Stimulated activated CD4-positive, alpha-beta T cell treated with anti-CD3 and anti-CD28 coated beads, Interleukin-2, amount 100 ng/mL, for 4 hours (primary cell): ENCODE measurements at regions not wholly inside any gene's neighbourhood (a gene's known extent, or its start where the extent isn't known, plus 50 kb on each side); places are given as distances from the start of the nearest gene placed in this dataset.

Experiments used
- DNase-seq: peaks from one replicate; pipeline ENCODE4 v3.0.0-alpha.2; 2020; ENCODE audit warnings: low read depth

DNA sequence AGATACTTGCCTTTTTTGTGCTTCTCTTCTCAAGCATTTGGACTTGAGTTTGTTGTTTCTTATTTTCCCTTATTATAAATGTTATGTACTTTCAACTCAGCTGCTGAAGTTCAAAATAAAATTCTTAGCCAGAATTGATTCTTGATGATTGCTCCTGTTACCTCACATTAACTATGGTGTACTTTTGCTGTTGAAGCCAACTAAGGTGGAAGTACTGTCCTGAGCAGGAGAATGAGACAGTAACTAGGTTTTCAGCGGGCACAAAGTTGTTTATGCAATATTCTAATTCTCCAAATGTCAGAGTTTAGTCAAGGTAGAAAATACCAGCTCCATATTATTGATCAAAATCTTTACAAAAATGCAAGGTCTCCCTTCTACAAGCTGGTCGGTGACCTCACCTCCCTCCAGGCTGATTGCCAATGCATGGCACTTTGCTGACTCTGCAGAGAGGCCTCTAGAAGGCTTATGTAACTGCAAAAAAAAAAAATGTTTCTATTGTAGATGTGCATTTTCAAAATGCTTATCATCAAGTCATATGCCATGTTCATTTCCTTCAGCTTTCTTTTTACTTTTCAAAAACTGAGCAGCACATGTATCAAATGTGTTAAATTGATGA is 1783.5 kb upstream of the WWC1 start:
- DNase-seq: no peak

DNA sequence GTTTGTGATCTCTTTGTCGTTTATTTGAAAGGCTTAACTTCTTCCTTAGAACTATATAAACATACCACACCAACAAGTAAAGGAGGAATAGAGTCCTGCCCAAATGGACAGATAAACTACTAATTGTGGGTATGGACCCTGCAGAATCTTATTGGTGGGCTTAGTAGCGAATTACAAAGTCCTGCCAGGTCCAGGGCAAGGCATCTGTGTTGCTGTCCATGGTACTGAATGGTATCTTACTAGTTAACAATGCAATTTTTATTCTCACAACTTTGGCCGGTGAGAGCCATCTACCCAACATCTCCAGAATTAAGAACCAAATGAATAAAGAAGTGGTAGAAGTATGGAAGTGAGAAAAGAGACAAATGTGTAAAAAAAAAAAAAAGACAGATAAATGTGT is 1782.4 kb upstream of the WWC1 start:
- no peak for DNase-seq

DNA sequence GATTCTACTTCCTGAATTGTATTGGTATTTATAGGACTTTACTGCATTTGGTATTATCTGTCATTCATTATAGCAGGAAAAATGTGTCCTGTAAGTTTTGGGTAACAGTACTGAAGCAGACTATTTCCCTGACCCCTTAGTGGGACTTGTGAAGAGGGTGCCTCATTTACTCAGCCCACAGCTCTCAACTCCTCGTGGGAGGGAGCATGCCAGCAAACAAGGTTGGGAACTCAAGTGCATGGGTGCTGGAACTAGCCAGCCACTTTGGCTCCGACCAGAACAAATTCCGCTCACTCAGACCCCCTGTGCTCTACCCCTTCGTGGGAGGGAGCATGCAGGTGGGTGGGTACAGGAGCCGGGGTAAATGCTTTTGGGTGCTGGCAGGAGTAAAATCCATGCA is 1773.5 kb upstream of the WWC1 start:
- DNase-seq: no peak

DNA sequence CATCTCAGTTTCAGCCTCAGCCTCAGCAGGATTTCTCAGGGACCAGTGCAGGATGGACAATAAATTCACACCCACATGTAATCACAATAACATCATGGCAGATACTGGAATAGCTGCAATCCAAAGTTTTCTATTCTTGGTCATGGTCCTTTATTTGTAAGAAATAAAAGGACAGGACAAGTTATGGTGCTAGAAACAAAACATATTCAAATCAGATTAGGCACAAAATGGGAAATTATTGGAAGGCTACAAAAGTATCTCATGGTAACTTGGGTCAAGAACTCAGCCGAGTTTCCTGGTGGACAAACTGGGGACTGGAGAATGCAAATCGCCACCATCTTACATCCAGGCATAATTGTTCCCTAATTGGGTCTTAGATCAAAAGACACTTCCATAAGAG is 1768.2 kb upstream of the WWC1 start:
- no peak for DNase-seq

DNA sequence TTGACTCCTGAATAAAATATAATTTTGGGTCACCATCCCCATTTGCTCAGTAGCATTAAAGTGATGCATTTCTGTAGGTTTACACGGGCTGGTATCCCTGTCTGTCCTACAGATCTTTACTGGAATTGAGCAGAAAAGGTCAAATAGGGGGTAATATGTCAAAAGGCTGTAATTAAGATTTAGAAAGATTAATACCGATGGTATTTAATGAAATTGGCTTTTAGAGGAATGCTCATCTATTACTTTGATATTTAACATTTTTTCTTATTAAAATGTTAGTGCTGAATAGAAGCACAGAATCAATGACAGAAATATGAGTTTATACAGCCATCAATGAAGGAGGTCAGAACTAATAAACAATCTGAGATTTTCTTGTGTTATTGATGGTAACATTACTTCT is 1762.2 kb upstream of the WWC1 start:
- no peak for DNase-seq

DNA sequence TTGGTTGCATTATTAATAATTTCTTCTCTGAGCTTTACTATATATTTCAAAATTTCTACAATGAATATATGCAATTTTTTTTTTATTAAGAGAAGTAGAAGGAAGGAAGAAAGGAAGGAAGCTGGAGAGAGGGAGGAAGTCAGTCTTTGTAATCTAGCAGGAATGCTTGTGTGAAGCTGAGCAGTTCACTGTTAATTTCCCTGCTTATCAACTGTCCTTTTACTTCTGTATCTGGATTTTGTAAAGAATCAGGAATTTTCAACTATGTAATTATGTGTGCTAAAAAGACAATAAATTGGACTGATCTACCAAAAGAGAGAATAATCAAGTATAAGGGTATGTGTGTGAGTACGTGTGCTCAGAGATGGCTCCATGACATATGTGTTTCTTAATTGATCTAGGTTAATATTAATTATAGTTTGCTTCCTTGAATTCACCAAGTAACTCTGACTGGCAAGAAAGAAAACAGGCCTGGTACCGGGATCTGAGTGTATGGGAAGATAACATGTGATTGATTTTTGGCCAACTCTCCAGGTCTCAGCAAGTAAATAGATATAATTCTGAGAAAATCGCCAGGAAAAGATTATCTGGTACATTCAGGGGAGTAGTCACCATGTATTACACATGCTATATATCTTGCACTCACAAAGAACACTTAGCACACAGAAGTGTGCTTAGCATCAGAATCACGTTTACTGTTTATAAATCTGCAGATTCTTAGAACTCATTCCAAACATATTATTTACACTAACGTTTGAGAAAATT is 1758.8 kb upstream of the WWC1 start:
- no peak for DNase-seq

DNA sequence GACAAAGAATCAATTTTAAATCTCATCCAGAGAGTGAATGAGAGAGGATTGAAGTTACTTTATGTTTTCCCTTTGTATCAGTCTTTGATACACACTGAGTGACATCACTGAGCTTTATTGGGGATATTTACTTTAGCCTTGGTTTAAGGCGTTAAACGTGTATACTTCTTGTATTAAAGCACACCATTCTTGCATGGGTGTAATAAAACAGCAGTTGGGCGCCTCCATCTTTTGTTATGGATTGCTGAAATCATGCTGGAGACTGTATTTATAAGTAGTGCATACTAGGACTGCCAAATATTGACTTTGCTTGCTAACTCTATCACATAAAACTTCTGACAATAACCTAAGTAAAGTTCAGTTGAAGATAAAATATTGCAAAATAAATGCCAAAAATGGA is 1755.8 kb upstream of the WWC1 start:
- DNase-seq: no peak

DNA sequence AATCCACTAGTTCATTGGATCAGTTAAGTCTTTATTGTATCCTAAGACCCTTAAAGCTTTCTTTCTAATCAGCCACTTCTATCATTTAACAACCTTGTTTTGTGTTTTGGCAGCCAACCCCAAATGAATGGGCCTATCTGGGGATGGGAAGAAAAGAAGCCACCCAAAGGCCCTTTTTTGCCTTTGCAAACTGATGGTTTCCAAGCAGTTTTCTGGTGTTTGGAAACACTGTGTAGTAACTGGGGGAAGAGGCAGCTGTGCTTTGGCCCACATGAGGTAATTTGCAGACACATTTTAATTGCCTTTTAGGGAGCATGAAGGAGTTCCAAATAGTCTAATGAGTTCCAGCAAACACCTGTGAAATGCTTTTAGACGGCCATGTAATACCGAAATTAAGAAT is 1751.3 kb upstream of the WWC1 start:
- no peak for DNase-seq

DNA sequence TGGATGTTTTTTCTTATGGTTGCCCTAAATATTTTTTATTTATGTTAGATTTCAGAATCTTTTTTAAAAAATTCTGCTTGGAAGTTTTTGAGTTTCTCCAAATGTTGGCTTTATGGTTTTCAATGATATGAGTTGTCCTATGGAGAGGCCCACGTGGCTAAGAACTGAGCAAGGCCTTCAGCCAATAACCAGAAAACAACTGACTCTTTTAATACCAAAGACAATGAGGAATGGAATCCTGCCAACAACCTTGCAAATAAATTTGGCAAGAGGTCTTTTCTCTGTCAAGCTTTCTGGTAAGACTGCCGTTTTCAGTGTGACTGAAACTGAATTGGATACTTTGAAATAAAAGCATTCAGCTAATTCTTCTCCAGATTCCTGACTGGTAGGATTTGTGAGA is 1740.1 kb upstream of the WWC1 start:
- DNase-seq: no peak

DNA sequence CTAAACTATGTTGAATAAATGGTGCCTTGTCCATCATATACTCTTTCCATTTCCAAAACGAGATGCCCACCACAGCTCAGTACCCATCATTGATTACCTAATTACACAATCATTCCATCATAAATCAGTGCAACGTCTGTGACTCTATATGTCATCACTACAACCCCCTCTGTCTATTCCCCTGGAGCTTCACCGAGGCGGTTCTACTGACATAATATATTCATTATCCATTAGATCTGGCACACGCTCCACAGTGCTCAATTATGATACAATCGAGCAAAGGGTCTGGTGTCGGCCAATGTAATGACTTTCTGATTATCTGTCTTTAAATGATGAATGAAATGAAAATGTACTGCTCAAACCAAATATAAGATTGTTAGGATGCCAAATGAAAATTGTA is 1737.7 kb upstream of the WWC1 start:
- no peak for DNase-seq

DNA sequence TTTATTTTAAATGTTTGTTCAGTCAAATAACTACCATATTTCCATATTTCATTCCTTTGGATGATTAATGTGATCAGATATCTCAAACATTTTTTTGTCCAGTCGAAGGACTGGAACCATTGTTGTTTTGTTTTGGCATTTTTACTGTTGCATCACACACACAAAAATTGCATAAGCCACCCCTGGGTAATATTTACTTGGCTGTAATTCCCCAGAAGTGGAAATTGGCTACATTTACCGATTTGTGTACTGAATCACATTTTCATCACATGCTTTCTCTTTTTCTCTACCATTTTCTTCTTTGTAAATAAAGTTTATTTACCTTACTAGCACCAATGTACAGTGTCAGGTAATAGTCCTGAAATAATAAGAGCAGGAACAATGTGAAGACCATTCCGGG is 1729.7 kb upstream of the WWC1 start:
- DNase-seq: no peak

DNA sequence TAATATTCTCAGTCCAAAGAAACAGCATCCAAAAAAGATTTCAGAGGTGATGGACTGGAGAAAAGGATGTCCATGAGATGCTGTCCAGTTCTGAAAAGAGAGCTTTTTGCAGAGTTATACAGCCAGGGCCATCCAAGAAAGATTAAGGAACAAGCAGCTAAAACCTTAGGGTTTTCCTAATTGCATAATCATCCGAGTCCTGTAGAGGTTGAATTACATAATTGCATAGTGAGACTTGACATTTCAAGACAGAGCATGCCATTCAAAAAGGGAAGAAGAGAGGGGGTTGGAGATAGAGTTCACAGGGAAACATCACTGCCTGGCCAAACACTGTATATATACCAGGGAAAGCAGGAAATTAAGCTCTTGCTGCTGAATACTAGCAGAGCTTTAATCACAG is 1729.2 kb upstream of the WWC1 start:
- no peak for DNase-seq

DNA sequence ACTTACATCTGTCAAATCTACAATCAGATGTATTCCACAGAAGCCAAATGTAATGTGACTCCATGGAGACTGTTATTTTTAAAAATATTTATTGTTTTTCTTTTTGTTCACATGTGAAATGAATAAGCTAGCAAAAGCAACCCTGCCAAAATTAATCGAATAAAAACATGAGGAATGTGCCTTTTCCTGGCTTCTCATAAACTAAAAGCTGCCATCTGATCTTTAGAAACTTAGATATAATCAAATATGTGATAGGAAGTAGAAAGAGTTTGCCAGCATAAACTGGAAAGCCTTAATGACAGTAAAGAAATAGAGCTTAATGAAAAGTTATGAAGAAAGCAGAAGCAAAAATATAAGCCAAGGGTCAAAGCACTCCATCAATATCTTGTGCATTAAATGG is 1724.7 kb upstream of the WWC1 start:
- DNase-seq: no peak

DNA sequence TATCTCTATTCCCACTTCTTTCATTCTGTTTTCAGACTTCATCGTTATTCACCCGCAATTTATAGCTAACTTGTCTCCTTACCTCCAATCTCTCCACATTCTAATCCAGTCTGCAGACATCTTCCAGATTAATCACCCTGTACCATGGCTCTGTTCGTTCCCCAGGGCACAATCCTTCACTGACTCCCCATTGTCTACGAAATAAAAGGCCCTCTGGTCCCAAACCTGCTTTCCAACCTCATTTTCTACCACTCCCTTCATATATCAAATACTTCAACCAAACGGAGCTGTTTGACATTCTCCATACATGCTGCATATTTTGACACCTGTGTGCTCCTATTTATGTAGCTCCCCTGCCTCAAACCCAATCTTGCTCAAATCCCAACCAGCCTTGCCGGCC is 1720.6 kb upstream of the WWC1 start:
- DNase-seq: no peak

DNA sequence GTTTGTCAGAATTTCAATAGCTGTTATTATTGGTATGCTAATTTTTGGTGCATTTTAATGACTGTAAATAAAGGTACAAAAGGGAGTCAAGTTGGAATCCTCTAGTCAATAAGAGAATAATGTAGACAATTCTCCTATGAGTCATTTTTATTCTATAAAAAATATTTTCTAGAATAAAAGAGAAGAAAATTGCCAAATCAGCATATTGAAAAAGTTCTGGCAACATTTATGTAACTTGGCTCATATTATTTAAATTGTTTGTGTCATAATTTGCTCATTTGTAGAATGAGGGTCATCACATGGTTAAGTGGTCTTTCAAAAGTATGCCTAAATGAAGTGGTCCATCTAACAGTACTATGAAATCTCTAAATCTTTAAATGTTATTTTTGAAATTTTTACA is 1719.8 kb upstream of the WWC1 start:
- no peak for DNase-seq

DNA sequence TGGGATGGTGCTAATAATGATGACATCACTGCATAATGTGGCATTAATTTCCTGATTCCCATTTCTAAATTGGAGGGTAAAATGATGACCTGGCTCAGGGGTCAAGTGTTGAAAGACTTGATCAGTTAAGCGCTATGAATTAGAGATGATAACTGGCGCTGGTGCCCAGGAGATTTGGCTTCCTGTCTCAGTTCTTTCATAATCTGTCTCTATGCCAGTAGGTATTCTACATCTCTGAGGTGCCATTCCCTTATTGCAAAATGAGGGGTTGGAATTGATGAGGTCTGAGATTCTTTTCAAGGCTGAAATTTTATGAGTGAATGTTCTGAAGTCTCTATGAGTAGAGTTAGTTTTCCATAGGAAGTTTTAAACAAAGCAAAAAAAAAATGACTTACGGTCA is 1715.1 kb upstream of the WWC1 start:
- DNase-seq: no peak

DNA sequence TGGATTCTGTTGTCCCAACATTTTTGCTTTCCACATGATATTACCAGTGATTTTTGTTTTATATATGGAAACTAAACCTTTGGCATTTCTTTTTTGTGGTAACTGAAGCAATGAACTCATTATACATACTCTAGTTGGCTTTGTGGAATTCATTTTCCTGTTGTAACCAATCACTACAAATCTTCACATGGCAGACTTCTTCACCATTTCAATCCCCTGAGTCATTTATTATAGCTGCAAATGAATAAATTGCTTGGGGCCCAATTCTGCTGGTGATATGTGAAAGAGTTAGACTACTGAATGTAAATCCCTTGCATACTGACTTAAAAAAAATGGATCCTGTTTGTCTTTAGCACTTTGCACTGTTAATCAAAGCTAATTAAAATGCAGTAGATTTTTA is 1709.6 kb upstream of the WWC1 start:
- no peak for DNase-seq

DNA sequence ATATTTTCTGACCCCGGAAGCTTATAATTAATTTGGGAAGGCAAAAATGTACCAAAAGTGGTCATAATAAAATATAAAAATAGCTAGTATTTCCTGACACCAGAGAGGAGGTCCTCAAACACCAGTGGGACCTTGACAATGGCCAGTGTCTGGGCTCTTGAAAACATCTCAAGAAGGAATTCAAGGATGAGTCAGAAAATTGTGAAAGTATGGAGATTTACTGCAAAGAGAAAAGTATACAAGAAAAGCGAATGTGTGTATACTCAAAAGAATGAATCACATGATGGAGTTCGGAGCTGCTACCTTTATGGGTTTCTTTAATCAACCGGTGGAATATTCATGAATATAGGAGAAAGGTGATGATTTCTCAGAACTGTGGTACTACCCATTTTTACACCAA is 1709.0 kb upstream of the WWC1 start:
- no peak for DNase-seq

DNA sequence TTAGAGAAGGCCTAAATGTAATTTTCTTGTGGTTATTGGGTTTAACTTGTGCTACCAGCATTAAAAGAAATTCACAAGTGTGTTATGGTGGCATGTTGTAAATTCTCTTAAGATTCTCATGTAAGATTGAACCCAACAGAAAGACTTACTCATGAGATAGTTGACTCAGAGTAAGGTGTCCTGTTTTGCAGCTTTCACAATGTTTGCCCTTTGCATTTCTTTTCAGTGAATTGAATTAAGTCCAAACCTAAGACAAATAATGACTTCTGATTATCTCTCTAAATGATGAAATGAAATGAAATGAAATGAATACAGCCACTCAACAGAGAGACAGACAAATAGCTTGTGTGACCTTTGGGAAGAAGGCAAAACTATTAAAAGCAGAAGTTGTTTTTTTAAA is 1696.9 kb upstream of the WWC1 start:
- no peak for DNase-seq

DNA sequence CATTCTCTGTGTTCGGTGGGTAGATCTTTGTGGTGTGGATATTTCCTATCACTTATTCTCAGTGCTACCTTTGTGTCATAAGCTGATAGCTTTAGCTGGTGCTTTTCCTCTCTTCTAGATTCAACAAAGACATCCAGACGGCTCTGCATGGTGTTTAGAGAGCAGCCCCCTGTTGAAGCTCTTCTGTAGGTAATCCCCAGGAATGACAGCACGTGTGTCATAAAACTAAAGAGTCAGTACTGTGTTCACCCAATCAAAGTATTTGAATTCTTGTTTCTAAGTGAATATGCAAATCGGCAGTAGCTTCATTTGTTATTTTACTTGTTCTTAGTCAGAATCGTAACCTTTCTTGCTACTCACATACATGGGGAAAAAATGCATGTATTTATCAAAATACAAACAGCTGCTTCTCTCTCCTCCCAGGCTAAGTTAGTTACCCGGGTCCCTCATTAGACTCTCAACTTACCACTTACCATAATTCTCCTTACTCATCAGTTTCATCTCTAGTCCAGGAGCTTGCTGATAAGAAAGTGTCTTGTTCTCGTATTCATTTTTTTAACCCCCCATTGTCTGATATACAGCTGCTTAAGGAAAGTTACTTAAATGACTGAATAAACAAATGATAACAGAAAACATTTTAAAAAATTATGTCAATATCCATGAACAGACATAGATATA is 1696.0 kb upstream of the WWC1 start:
- DNase-seq: no peak

DNA sequence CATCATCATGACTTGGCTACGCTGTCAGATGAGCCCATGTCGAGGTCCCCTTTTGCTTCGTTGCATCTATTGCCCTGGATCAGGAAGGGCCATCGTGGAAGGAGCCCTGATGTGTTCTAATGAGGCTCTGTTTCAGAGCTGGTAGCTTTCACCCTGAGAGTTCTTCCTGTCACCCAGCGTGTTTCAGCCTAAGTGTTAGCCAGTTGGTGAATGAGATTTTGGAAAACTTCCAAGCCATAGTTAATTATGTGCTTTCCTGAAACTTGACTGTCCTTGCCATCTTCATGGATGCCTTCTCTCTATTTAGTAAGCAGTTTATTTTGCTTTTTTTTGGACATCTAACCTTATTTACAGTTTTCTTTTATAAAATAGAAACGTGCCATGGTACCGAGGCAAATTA is 1695.4 kb upstream of the WWC1 start:
- no peak for DNase-seq

DNA sequence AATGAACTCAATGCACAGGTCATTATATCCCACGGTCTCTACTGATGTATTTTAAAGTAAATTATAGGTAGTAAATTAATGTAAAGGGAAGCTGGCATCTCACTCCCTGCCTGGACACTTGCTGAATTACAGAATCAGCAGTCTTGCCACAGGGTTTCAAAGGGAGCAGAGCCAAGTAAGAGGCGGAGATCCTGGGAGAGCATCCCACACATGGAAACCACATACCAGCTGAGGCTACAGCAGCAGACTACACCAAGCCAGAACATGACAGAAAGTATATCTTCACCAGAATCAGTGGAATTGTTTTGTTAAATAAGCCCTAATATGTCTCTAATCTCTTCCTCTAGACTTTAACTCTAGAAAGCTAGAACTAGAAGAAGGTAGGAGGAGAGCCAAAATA is 1689.2 kb upstream of the WWC1 start:
- no peak for DNase-seq

DNA sequence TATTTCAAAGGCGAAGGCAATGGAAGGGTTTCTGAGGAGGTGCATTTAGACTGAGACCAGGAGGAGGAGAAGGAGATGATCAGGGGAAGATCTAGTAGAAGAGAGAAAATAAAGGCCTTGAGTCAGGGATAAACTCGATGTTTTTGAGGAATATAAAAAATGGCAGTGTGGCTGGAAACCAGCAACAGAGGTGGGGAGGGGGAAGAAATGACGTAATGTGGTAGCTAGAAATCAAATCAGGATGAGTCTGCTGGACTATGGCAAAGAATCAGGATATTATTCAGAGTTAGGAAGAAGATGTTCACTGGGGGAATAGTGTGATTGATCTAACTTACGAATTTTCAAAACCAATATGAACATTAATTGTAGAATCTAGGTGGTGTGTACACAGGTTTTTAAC is 1673.9 kb upstream of the WWC1 start:
- DNase-seq: no peak

DNA sequence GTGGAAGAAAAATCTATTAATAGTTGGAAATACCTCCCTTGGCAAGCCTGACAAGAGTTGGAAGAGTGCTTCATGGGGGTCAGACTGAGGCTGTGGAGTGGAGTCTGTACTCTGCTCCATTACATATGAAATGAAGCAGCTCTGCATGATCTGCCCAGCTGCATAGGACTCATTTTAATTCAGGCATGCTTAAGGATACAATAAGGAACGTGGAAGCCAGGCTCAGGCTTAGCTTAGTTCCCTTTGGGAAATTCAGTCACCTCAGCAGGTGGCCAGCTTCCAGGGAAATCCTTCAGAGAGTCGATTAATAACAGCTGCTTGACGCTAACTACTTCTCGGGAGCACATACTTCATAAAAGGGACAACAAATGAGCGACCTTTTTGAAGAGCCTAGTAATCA is 1672.9 kb upstream of the WWC1 start:
- DNase-seq: no peak
